HepG2 (cell line): ENCODE measurements at regions not wholly inside any gene's neighbourhood (a gene's known extent, or its start where the extent isn't known, plus 50 kb on each side); places are given as distances from the start of the nearest gene placed in this dataset.

Experiments used
- ATAC-seq: fragments of 200-7000 bp; cut with Tn5 transposase; 3 replicates; pipeline ENCODE4 v1.9.1; 2020; ENCODE audit warnings: mild to moderate bottlenecking, moderate library complexity
- BruUV-seq: library from RNA; stranded (reverse); fragments of 400-500 nt; replicated peaks from 2 replicates; lab custom pipeline; 2021; lab: Mats Ljungman, UMichigan
- CTCF ChIA-PET: fragments of 300-600 bp; formaldehyde crosslinking; extraction: SDS; loops from one replicate; lab custom pipeline; 2021; ENCODE audit warnings: low total read pairs, inconsistent platforms, low intra/inter-chr PET ratio; lab: Yijun Ruan, JAX
- POLR2A ChIA-PET: fragments of 350-600 bp; sonication (Branson Sonifier 250); formaldehyde crosslinking; loops from one replicate; lab custom pipeline; 2020; ENCODE audit warnings: antibody characterized with exemption, inconsistent platforms; lab: Yijun Ruan, JAX
- DNase-seq: peaks from one replicate; pipeline ENCODE4 v3.0.0-alpha.2; 2015; ENCODE audit warnings: low spot score
- FAIRE-seq: peaks from 3 replicates; lab custom pipeline; 2011; peaks lifted over from hg19 to GRCh38; lab: Jason Lieb, UNC
- H2AFZ ChIP-seq: one replicate; pipeline ENCODE4 v1.6.1; 2011; ENCODE audit warnings: low read length, inconsistent platforms
- H3K27ac ChIP-seq: fragments of 300-600 bp; 3 replicates; pipeline ENCODE4 v1.8.0; 2011; ENCODE audit warnings: mixed run types, mild to moderate bottlenecking, mixed read lengths, low read length, inconsistent platforms; ENCODE audit not compliant: insufficient read depth; ENCODE audit errors: extremely low read length
- H3K27me3 ChIP-seq, 2 experiments: fragments of 200-600 bp in 1 of 2; 2 replicates in 1 of 2; 3 replicates in 1 of 2; pipeline versions ENCODE4 v1.6.0 to v1.8.0; 2011; ENCODE audit warnings: low read length in 2 of 2, mild to moderate bottlenecking in 2 of 2, moderate library complexity in 2 of 2, inconsistent platforms in 1 of 2; ENCODE audit not compliant: insufficient read depth in 2 of 2, control insufficient read depth in 1 of 2
- H3K36me3 ChIP-seq, 2 experiments: fragments of 200-600 bp in 1 of 2; replicated peaks in 1 of 2; 2 replicates in 1 of 2; 3 replicates in 1 of 2; pipeline versions ENCODE4 v1.5.1 to v1.8.0; 2011; ENCODE audit warnings: low read length in 2 of 2, inconsistent platforms in 1 of 2; ENCODE audit not compliant: insufficient read depth in 2 of 2, control insufficient read depth in 1 of 2
- H3K4me1 ChIP-seq: 2 replicates; pipeline ENCODE4 v1.5.1; 2012; ENCODE audit warnings: low read length, inconsistent platforms; ENCODE audit not compliant: insufficient read depth
- H3K4me2 ChIP-seq: 2 replicates; pipeline ENCODE4 v1.6.0; 2011; ENCODE audit warnings: low read depth, low read length, inconsistent platforms
- H3K4me3 ChIP-seq, 3 experiments: fragments of 200-600 bp in 1 of 3; sonication (generic), shearing (Covaris generic) in 1 of 3; replicated peaks in 1 of 3; 2 replicates each; pipeline ENCODE4 v1.5.1; 2011 to 2016; ENCODE audit warnings: low read length in 3 of 3, inconsistent platforms in 2 of 3, low read depth in 2 of 3, mild to moderate bottlenecking in 2 of 3, control low read depth in 1 of 3, mixed read lengths in 1 of 3; ENCODE audit not compliant: insufficient read depth in 1 of 3
- H3K79me2 ChIP-seq: one replicate; pipeline ENCODE4 v1.6.1; 2011; ENCODE audit warnings: low read length, inconsistent platforms; ENCODE audit not compliant: insufficient read depth
- H3K9ac ChIP-seq: 2 replicates; pipeline ENCODE4 v1.6.0; 2011; ENCODE audit warnings: mild to moderate bottlenecking, low read depth, low read length, inconsistent platforms; ENCODE audit not compliant: insufficient read depth
- H3K9me3 ChIP-seq: 2 replicates; pipeline ENCODE4 v1.5.1; 2012; ENCODE audit warnings: mild to moderate bottlenecking, low read length
- H4K20me1 ChIP-seq: 2 replicates; pipeline ENCODE4 v1.6.0; 2011; ENCODE audit warnings: inconsistent platforms, mild to moderate bottlenecking, low read length, moderate library complexity; ENCODE audit not compliant: insufficient read depth
- KAT8 ChIP-seq: IDR thresholded peaks from 2 replicates; pipeline ENCODE4 v1.6.1; 2016; ENCODE audit warnings: missing genetic modification reagents, missing compliant biosample characterization
- TCF7 ChIP-seq: sonication (generic); IDR thresholded peaks from 2 replicates; pipeline ENCODE4 v1.6.1; 2016; ENCODE audit warnings: antibody characterized with exemption, low read depth
- WGBS: methylation state at CpG from one replicate; pipeline ENCODE4 v1.1.6; 2017; ENCODE audit warnings: low lambda C conversion rate; 5-methylcytosine and 5-hydroxymethylcytosine counted together
- in situ Hi-C: cut with HindIII; loops from 2 replicates; pipeline ENCODE4 v1.10.0; 2017; ENCODE audit warnings: low pct_unique_long_range_greater_than_20kb; ENCODE audit not compliant: extremely low pct_ligation_motif_present
- intact Hi-C: fragments of 100-400 bp; cut with micrococcal nuclease; formaldehyde crosslinking; loops from one replicate; pipeline ENCODE4 v1.10.0; 2022; ENCODE audit not compliant: unreplicated experiment
- small RNA-seq, 3 experiments: library from RNA; depleted of rRNA; stranded (forward); fragments of <200 nt; gene quantifications; one replicate each; pipeline ENCODE3, GENCODE V24; 2012; ENCODE audit warnings: low read depth in 2 of 3, low replicate concordance in 1 of 3; ENCODE audit not compliant: insufficient read length in 3 of 3, insufficient read depth in 2 of 3

GRCh38 chr4:81521708-81522107, 50.0 kb upstream of the RASGEF1B start:
- no peak for TF ChIP-seq KAT8 (CRISPR knock-in tag)
- no peak for TF ChIP-seq TCF7
- no peak for ATAC-seq
- FAIRE-seq, result no peak
- H3K36me3 ChIP-seq, result no peaks in the 10 kb centered on the region
- no peak overlapping the region for H3K9ac ChIP-seq
- intact Hi-C loops, result no loop called here
- H3K4me3 ChIP-seq, result no peak overlapping the region
- ChIA-PET POLR2A (no interaction called here), CTCF (no interaction called here)
- no peak for DNase-seq
- no peaks in the 10 kb centered on the region for H3K4me1 ChIP-seq
- H3K79me2 ChIP-seq, result no peaks in the 10 kb centered on the region
- no peak overlapping the region for H2AFZ ChIP-seq
- H3K27ac ChIP-seq, result no peak overlapping the region
- in situ Hi-C loops, result no loop called here
- BruUV-seq, result no TSS peak
- H3K9me3 ChIP-seq, result no peaks in the 10 kb centered on the region
- H3K27me3 ChIP-seq, result no peaks in the 10 kb centered on the region
- no peaks in the 10 kb centered on the region for H4K20me1 ChIP-seq
- WGBS, result 0% methylated on average over 1 of the region's 1 CpG
- no peak overlapping the region for H3K4me2 ChIP-seq

Small RNA genes in the stretch of these regions (small RNA-seq; reads per million reads assigned to genes)
- gene RF00322, result 0 reads per million in 3 experiments
- 0 reads per million in 3 experiments for gene RNU6-499P
